ENCODE measurements at regions not wholly inside any gene's neighbourhood (a gene's known extent, or its start where the extent isn't known, plus 50 kb on each side); places are given as distances from the start of the nearest gene placed in this dataset.

- dilution Hi-C loops (cut with MboI; ENCODE audit: extremely low pct_ligation_motif_present, low sequenced_read_pairs) (no loop called here), intact Hi-C loops (cut with micrococcal nuclease) (no loop called here)
- Histone ChIP-seq H3K9ac (replicated peaks; ENCODE audit: extremely low read depth, insufficient read depth, low read length) (no peak overlapping the region), H3K27me3 (ENCODE audit: control insufficient read depth in 2 of 2, insufficient read depth in 2 of 2, low read length in 2 of 2) (no peaks in the 10 kb centered on the region), H3K4me3 (replicated peaks in 1 of 3; ENCODE audit: insufficient read depth in 1 of 3, low read depth in 1 of 3, low read length in 3 of 3) (no peak overlapping the region), H4K20me1 (replicated peaks; ENCODE audit: control insufficient read depth, extremely low read depth, insufficient read depth, low read length) (no peaks in the 10 kb centered on the region), H3K27ac (ENCODE audit: insufficient read depth, low read depth, low read length) (no peak overlapping the region), H3K9me1 (replicated peaks; ENCODE audit: control insufficient read depth, extremely low read depth, insufficient read depth, low read length) (no peaks in the 10 kb centered on the region), H3K36me3 (ENCODE audit: control insufficient read depth in 2 of 2, extremely low read depth in 1 of 2, insufficient read depth in 2 of 2, low read length in 2 of 2) (no peaks in the 10 kb centered on the region), H3K4me2 (ENCODE audit: insufficient read depth, low read length) (no peak overlapping the region), H2AFZ (ENCODE audit: low read depth, low read length) (no peak overlapping the region), H3K9me3 (replicated peaks; ENCODE audit: control insufficient read depth, insufficient read depth, low read length) (no peaks in the 10 kb centered on the region), H3K4me1 (ENCODE audit: control insufficient read depth, extremely low read depth, insufficient read depth, low read length) (no peaks in the 10 kb centered on the region), H3K79me2 (ENCODE audit: control insufficient read depth, insufficient read depth, low read length) (no peaks in the 10 kb centered on the region)
- ChIA-PET POLR2A (no interaction called here), CTCF (no interaction called here)
- BruUV-seq (replicated peaks) = no TSS peak
- FAIRE-seq = peak; percentile 63
- TF ChIP-seq EZH2 (IDR thresholded peaks at IDR 0.05; ENCODE audit: borderline replicate concordance, low read depth, low read length, severe bottlenecking) (no peak), POLR2A (IDR thresholded peaks at IDR 0.05; ENCODE audit: low read depth, low read length) (no peak), MYC (IDR thresholded peaks at IDR 0.05; ENCODE audit: low read depth, low read length) (no peak), POLR2AphosphoS5 (IDR thresholded peaks at IDR 0.05; ENCODE audit: insufficient read depth, low read depth, low read length) (no peak), CTCF (IDR thresholded peaks at IDR 0.05; ENCODE audit: extremely low read depth in 1 of 2, insufficient read depth in 1 of 2, low read depth in 1 of 2, low read length in 2 of 2) (no peak), GATA2 (IDR thresholded peaks at IDR 0.05; ENCODE audit: insufficient read depth, insufficient read length, low read depth, low read length) (no peak), FOS (IDR thresholded peaks at IDR 0.05; ENCODE audit: borderline replicate concordance, insufficient read depth, low read length) (no peak), JUN (IDR thresholded peaks at IDR 0.05; ENCODE audit: borderline replicate concordance, insufficient read depth, insufficient read length, low read depth) (no peak)
- TF ChIP-seq, protein P1, sequence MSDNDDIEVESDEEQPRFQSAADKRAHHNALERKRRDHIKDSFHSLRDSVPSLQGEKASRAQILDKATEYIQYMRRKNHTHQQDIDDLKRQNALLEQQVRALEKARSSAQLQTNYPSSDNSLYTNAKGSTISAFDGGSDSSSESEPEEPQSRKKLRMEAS (IDR thresholded peaks at IDR 0.05; ENCODE audit: insufficient read depth, insufficient read length) = no peak
- no peak for DNase-seq (ENCODE audit: low read depth, low spot score)
Observed at GRCh38 chr12:86838711-86839110, 582.5 kb upstream of the MGAT4C start.

Measured in endothelial cell of umbilical vein (primary cell).